ENCODE measurements at regions not wholly inside any gene's neighbourhood (a gene's known extent, or its start where the extent isn't known, plus 50 kb on each side); places are given as distances from the start of the nearest gene placed in this dataset.

GRCh38 chr3:197349368-197349767 is 51.0 kb upstream of the DLG1 start:
- in situ Hi-C loops (cut with HindIII; ENCODE audit: extremely low pct_ligation_motif_present, low pct_unique_long_range_greater_than_20kb), result no loop called here
- H3K4me3 ChIP-seq (replicated peaks in 1 of 3; ENCODE audit: insufficient read depth in 1 of 3, low read depth in 2 of 3, low read length in 3 of 3), result no peak overlapping the region
- intact Hi-C loops (cut with micrococcal nuclease; ENCODE audit: unreplicated experiment), result no loop called here
- FAIRE-seq (no peak), DNase-seq (ENCODE audit: low spot score) (no peak), ATAC-seq (no peak)
- H4K20me1 ChIP-seq (ENCODE audit: insufficient read depth, low read length), result no peaks in the 10 kb centered on the region
- H3K9me3 ChIP-seq (ENCODE audit: low read length), result no peaks in the 10 kb centered on the region
- TF ChIP-seq CHCHD3 (CRISPR knock-in tag; IDR thresholded peaks at IDR 0.05), result no peak
- no peak for TF ChIP-seq RFX1 (IDR thresholded peaks at IDR 0.05)
- TF ChIP-seq NFYC (CRISPR knock-in tag; IDR thresholded peaks at IDR 0.05), result no peak
- no peak for TF ChIP-seq NONO (IDR thresholded peaks at IDR 0.05)
- TF ChIP-seq NONO (CRISPR knock-in tag; conservative IDR thresholded peaks at IDR 0.05), result no peak
- no peak for TF ChIP-seq MAZ (IDR thresholded peaks at IDR 0.05; ENCODE audit: borderline replicate concordance, low read depth, low read length)
- no peak for TF ChIP-seq MAZ (CRISPR knock-in tag; IDR thresholded peaks at IDR 0.05; ENCODE audit: low read depth)
- no peak for TF ChIP-seq ZNF775 (CRISPR knock-in tag; IDR thresholded peaks at IDR 0.05; ENCODE audit: borderline replicate concordance)
- no peak for TF ChIP-seq NFRKB (IDR thresholded peaks at IDR 0.05)
- TF ChIP-seq EZH2 (conservative IDR thresholded peaks at IDR 0.05; ENCODE audit: low read depth, low read length), result no peak
- no peaks in the 10 kb centered on the region for H3K36me3 ChIP-seq (replicated peaks in 1 of 2; ENCODE audit: control insufficient read depth in 1 of 2, insufficient read depth in 2 of 2, low read length in 2 of 2)
- 82% methylated on average over 8 of the region's 8 CpGs for WGBS (ENCODE audit: low lambda C conversion rate)
- H3K9ac ChIP-seq (ENCODE audit: insufficient read depth, low read depth, low read length), result no peak overlapping the region
- no peaks in the 10 kb centered on the region for H3K79me2 ChIP-seq (ENCODE audit: insufficient read depth, low read length)
- H3K27me3 ChIP-seq (ENCODE audit: control insufficient read depth in 1 of 2, insufficient read depth in 2 of 2, low read length in 2 of 2), result no peaks in the 10 kb centered on the region
- H3K4me1 ChIP-seq (ENCODE audit: insufficient read depth, low read length), result peaks cover 16% of the 10 kb centered on the region
- no peak overlapping the region for H2AFZ ChIP-seq (ENCODE audit: low read length)
- H3K4me2 ChIP-seq (ENCODE audit: low read depth, low read length), result no peak overlapping the region
- BruUV-seq (replicated peaks), result no TSS peak
- no peak overlapping the region for H3K27ac ChIP-seq (ENCODE audit: extremely low read length, insufficient read depth, low read length)
- CTCF ChIA-PET (ENCODE audit: low intra/inter-chr PET ratio, low total read pairs), result no interaction called here
- POLR2A ChIA-PET, result interaction anchor here (0.9 kb wide), 1 partner anchor 21 kb away, joined by 3 read pairs; no protein-coding TSS in a partner anchor

Measured in HepG2 (cell line).